ENCODE measurements at regions not wholly inside any gene's neighbourhood (a gene's known extent, or its start where the extent isn't known, plus 50 kb on each side); places are given as distances from the start of the nearest gene placed in this dataset.

DNA sequence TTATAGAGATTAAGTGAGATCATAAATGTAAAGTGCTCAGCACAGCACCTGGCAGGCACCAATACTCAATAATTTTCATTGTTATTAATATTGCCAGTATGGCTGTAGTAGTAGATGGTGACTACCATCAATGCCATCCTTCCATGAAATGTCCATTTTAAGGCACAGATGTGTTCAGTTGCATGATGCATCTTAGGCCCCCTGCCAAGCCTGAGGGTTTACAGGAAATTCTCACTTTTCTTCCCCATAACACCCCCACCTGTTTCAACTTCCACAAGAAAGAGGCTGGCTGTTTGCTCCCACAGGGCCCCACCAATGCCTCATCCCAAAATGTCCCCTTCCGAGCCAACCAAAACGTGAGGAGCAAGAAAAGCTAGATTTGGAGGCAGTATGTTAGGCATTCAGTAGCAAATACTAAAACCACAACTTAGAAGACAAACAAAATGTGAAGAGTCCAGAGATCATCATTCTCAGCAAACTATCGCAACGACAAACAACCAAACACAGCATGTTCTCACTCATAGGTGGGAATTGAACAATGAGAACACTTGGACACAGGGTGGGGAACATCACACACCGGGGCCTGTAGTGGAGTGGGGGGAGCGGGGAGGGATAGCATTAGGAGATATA lies 110.6 kb upstream of the NHSL1 start:
- TF ChIP-seq, protein P1, sequence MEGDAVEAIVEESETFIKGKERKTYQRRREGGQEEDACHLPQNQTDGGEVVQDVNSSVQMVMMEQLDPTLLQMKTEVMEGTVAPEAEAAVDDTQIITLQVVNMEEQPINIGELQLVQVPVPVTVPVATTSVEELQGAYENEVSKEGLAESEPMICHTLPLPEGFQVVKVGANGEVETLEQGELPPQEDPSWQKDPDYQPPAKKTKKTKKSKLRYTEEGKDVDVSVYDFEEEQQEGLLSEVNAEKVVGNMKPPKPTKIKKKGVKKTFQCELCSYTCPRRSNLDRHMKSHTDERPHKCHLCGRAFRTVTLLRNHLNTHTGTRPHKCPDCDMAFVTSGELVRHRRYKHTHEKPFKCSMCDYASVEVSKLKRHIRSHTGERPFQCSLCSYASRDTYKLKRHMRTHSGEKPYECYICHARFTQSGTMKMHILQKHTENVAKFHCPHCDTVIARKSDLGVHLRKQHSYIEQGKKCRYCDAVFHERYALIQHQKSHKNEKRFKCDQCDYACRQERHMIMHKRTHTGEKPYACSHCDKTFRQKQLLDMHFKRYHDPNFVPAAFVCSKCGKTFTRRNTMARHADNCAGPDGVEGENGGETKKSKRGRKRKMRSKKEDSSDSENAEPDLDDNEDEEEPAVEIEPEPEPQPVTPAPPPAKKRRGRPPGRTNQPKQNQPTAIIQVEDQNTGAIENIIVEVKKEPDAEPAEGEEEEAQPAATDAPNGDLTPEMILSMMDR (IDR thresholded peaks at IDR 0.05; ENCODE audit: insufficient read depth, low read depth, low read length): no peak
- no peak for TF ChIP-seq EZH2 (IDR thresholded peaks at IDR 0.05; ENCODE audit: insufficient read depth, low read length)
- Histone ChIP-seq H3K9me3 (ENCODE audit: insufficient read depth, low read depth, low read length) (no peaks in the 10 kb centered on the region), H3K4me1 (ENCODE audit: insufficient read depth, low read length) (peaks cover 11% of the 10 kb centered on the region), H3K9ac (ENCODE audit: low read length) (no peak overlapping the region), H3K27me3 (ENCODE audit: insufficient read depth, low read length) (no peaks in the 10 kb centered on the region), H4K20me1 (ENCODE audit: insufficient read depth, low read length) (peaks cover 4% of the 10 kb centered on the region), H3K36me3 (ENCODE audit: insufficient read depth, low read length) (no peaks in the 10 kb centered on the region), H3K27ac (ENCODE audit: low read depth, low read length) (no peak overlapping the region), H2AFZ (ENCODE audit: low read depth, low read length) (no peak overlapping the region), H3K4me2 (ENCODE audit: low read length) (no peak overlapping the region), H3K4me3 (ENCODE audit: insufficient read depth, low read depth, low read length) (no peak overlapping the region), H3K79me2 (ENCODE audit: insufficient read depth, low read length) (peaks cover 11% of the 10 kb centered on the region)
- Mint-ChIP-seq H3K4me3 (ENCODE audit: unreplicated experiment) (no peak overlapping the region), H3K27me3 (ENCODE audit: low read depth, unreplicated experiment) (no peaks in the 10 kb centered on the region), H3K4me1 (ENCODE audit: low read depth, unreplicated experiment) (peaks cover 15% of the 10 kb centered on the region), H3K36me3 (ENCODE audit: low read depth, unreplicated experiment) (peaks cover 3% of the 10 kb centered on the region), H3K9me3 (ENCODE audit: unreplicated experiment) (no peaks in the 10 kb centered on the region), H3K27ac (ENCODE audit: unreplicated experiment) (peak overlapping the region; percentile 31)
- FAIRE-seq: no peak
- no peak for DNase-seq (ENCODE audit: low read depth)

DNA sequence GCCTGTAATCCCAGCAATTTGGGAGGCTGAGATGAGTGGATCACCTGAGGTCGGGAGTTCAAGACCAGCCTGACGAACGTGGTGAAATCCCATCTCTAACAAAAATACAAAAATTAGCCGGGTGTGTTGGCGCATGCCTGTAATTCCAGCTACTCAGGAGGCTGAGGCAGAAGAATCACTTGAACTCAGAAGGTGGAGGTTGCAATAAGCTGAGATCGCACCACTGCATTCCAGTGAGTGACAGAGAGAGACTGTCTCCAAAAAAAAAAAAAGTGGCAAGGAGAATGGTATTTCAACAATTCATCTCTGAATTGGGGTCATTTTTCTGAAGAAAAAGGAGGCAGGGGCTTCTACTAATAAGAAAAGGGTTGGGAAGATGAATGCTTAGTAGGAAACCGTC lies 111.5 kb upstream of the NHSL1 start:
- Histone ChIP-seq H3K79me2 (ENCODE audit: insufficient read depth, low read length) (peaks cover 11% of the 10 kb centered on the region), H2AFZ (ENCODE audit: low read depth, low read length) (no peak overlapping the region), H4K20me1 (ENCODE audit: insufficient read depth, low read length) (peaks cover 4% of the 10 kb centered on the region), H3K4me2 (ENCODE audit: low read length) (no peak overlapping the region), H3K9me3 (ENCODE audit: insufficient read depth, low read depth, low read length) (no peaks in the 10 kb centered on the region), H3K27ac (ENCODE audit: low read depth, low read length) (no peak overlapping the region), H3K4me1 (ENCODE audit: insufficient read depth, low read length) (peaks cover 11% of the 10 kb centered on the region), H3K9ac (ENCODE audit: low read length) (no peak overlapping the region), H3K36me3 (ENCODE audit: insufficient read depth, low read length) (no peaks in the 10 kb centered on the region), H3K27me3 (ENCODE audit: insufficient read depth, low read length) (no peaks in the 10 kb centered on the region), H3K4me3 (ENCODE audit: insufficient read depth, low read depth, low read length) (no peak overlapping the region)
- Mint-ChIP-seq H3K4me3 (ENCODE audit: unreplicated experiment) (no peak overlapping the region), H3K27me3 (ENCODE audit: low read depth, unreplicated experiment) (no peaks in the 10 kb centered on the region), H3K27ac (ENCODE audit: unreplicated experiment) (no peak overlapping the region), H3K4me1 (ENCODE audit: low read depth, unreplicated experiment) (peaks cover 15% of the 10 kb centered on the region), H3K36me3 (ENCODE audit: low read depth, unreplicated experiment) (peaks cover 6% of the 10 kb centered on the region), H3K9me3 (ENCODE audit: unreplicated experiment) (no peaks in the 10 kb centered on the region)
- no peak for FAIRE-seq
- TF ChIP-seq EZH2 (IDR thresholded peaks at IDR 0.05; ENCODE audit: insufficient read depth, low read length): no peak
- TF ChIP-seq, protein P1 (IDR thresholded peaks at IDR 0.05; ENCODE audit: insufficient read depth, low read depth, low read length): no peak
- no peak for DNase-seq (ENCODE audit: low read depth)

DNA sequence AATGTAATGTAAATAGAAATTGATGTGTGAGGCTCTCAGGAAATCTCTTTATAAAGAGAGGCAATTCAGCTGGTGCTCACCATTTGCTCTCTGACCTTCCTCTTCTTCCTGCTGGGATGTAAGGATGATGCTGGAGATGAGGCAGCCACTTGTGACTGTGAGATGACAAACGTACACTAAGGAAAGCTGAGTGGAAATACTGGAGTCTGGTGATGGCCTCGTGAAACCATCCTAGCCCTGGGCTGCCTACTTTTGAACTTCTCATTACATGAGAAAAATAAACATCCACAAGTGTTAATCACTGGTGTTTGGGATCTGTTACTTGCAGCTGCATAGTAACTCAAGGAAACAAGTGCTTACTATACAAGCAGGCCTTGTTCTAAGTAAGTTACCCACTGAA lies 114.9 kb upstream of the NHSL1 start:
- no peak for TF ChIP-seq EZH2 (IDR thresholded peaks at IDR 0.05; ENCODE audit: insufficient read depth, low read length)
- TF ChIP-seq, protein P1 (IDR thresholded peaks at IDR 0.05; ENCODE audit: insufficient read depth, low read depth, low read length): no peak
- Histone ChIP-seq H4K20me1 (ENCODE audit: insufficient read depth, low read length) (peaks cover 4% of the 10 kb centered on the region), H2AFZ (ENCODE audit: low read depth, low read length) (no peak overlapping the region), H3K4me3 (ENCODE audit: insufficient read depth, low read depth, low read length) (no peak overlapping the region), H3K27me3 (ENCODE audit: insufficient read depth, low read length) (no peaks in the 10 kb centered on the region), H3K9me3 (ENCODE audit: insufficient read depth, low read depth, low read length) (no peaks in the 10 kb centered on the region), H3K4me2 (ENCODE audit: low read length) (no peak overlapping the region), H3K36me3 (ENCODE audit: insufficient read depth, low read length) (no peaks in the 10 kb centered on the region), H3K9ac (ENCODE audit: low read length) (no peak overlapping the region), H3K4me1 (ENCODE audit: insufficient read depth, low read length) (no peaks in the 10 kb centered on the region), H3K79me2 (ENCODE audit: insufficient read depth, low read length) (peaks cover 7% of the 10 kb centered on the region), H3K27ac (ENCODE audit: low read depth, low read length) (no peak overlapping the region)
- DNase-seq (ENCODE audit: low read depth) (no peak), FAIRE-seq (no peak)
- Mint-ChIP-seq H3K36me3 (ENCODE audit: low read depth, unreplicated experiment) (peaks cover 6% of the 10 kb centered on the region), H3K27me3 (ENCODE audit: low read depth, unreplicated experiment) (no peaks in the 10 kb centered on the region), H3K9me3 (ENCODE audit: unreplicated experiment) (no peaks in the 10 kb centered on the region), H3K27ac (ENCODE audit: unreplicated experiment) (no peak overlapping the region), H3K4me3 (ENCODE audit: unreplicated experiment) (no peak overlapping the region), H3K4me1 (ENCODE audit: low read depth, unreplicated experiment) (peaks cover 5% of the 10 kb centered on the region)
